Stimulated activated CD4-positive, alpha-beta T cell treated with anti-CD3 and anti-CD28 coated beads, Interleukin-4, amount 100 ng/mL, for 48 hours (primary cell): ENCODE measurements at regions not wholly inside any gene's neighbourhood (a gene's known extent, or its start where the extent isn't known, plus 50 kb on each side); places are given as distances from the start of the nearest gene placed in this dataset.

Experiments
- DNase-seq, 2 donors: peaks; one replicate each; pipeline ENCODE4 v3.0.0-alpha.2; 2020; ENCODE audit warnings: low read depth in 2 of 2

- no peak for DNase-seq
Observed at GRCh38 chr2:128628996-128629395, 310.3 kb upstream of the HS6ST1 start.

GRCh38 chr2:128630974-128631697 is 312.5 kb upstream of the HS6ST1 start:
- no peak for DNase-seq

GRCh38 chr2:128631698-128632500 is 313.2 kb upstream of the HS6ST1 start:
- DNase-seq, result no peak

- no peak for DNase-seq
Observed at GRCh38 chr2:128632501-128632800, 313.8 kb upstream of the HS6ST1 start.

- DNase-seq, result no peak
Observed at GRCh38 chr2:128633501-128633900, 314.8 kb upstream of the HS6ST1 start.

GRCh38 chr2:128635361-128635900 is 316.8 kb upstream of the HS6ST1 start:
- DNase-seq, result no peak

- DNase-seq, result no peak
Observed at GRCh38 chr2:128636802-128637147, 318.1 kb upstream of the HS6ST1 start.

- DNase-seq, result no peak
Observed at GRCh38 chr2:128637481-128638155, 318.9 kb upstream of the HS6ST1 start.

- DNase-seq, result no peak
Observed at GRCh38 chr2:128638341-128639119, 319.9 kb upstream of the HS6ST1 start.

- DNase-seq, result no peak
Observed at GRCh38 chr2:128639120-128639477, 320.4 kb upstream of the HS6ST1 start.

GRCh38 chr2:128639693-128640092 is 321.0 kb upstream of the HS6ST1 start:
- DNase-seq, result no peak

GRCh38 chr2:128640166-128640844 is 321.6 kb upstream of the HS6ST1 start:
- DNase-seq, result no peak

GRCh38 chr2:128640845-128641360 is 322.2 kb upstream of the HS6ST1 start:
- no peak for DNase-seq

GRCh38 chr2:128641421-128642080 is 322.9 kb upstream of the HS6ST1 start:
- DNase-seq, result no peak

GRCh38 chr2:128642316-128642715 is 323.6 kb upstream of the HS6ST1 start:
- DNase-seq, result no peak

GRCh38 chr2:128642821-128643220 is 324.2 kb upstream of the HS6ST1 start:
- DNase-seq, result no peak

GRCh38 chr2:128643221-128644065 is 324.8 kb upstream of the HS6ST1 start:
- DNase-seq, result no peak

GRCh38 chr2:128644156-128644555 is 325.5 kb upstream of the HS6ST1 start:
- DNase-seq, result no peak

- DNase-seq, result no peak
Observed at GRCh38 chr2:128644718-128645256, 326.1 kb upstream of the HS6ST1 start.
